Endothelial cell of umbilical vein (primary cell): ENCODE measurements at regions not wholly inside any gene's neighbourhood (a gene's known extent, or its start where the extent isn't known, plus 50 kb on each side); places are given as distances from the start of the nearest gene placed in this dataset.

Experiments
- BruUV-seq: library from RNA; stranded (reverse); fragments of 400-500 nt; replicated peaks from 2 replicates; lab custom pipeline; 2021; lab: Mats Ljungman, UMichigan
- CTCF ChIA-PET: fragments of 300-600, 350-600 bp; sonication (Branson Sonifier 250); formaldehyde crosslinking; loops from one replicate; lab custom pipeline; 2021; ENCODE audit warnings: antibody characterized with exemption, inconsistent platforms; lab: Charles Lee
- POLR2A ChIA-PET: fragments of 300-600, 350-600 bp; sonication (Branson Sonifier 250); formaldehyde crosslinking; loops from one replicate; lab custom pipeline; 2021; ENCODE audit warnings: antibody characterized with exemption, inconsistent platforms; lab: Charles Lee
- DNase-seq: peaks from one replicate; pipeline ENCODE4 v3.0.0-alpha.2; 2011; ENCODE audit warnings: low read depth, low spot score
- FAIRE-seq: peaks from 2 replicates; lab custom pipeline; 2011; peaks lifted over from hg19 to GRCh38; lab: Jason Lieb, UNC
- H2AFZ ChIP-seq: 2 replicates; pipeline ENCODE4 v1.6.0; 2012; ENCODE audit warnings: low read depth, low read length, control low read depth, inconsistent platforms
- H3K27ac ChIP-seq: 2 replicates; pipeline ENCODE4 v1.5.1; 2011; ENCODE audit warnings: low read depth, mild to moderate bottlenecking, control low read depth, low read length, moderate library complexity; ENCODE audit not compliant: insufficient read depth
- H3K27me3 ChIP-seq, 2 experiments: 2 replicates each; pipeline versions ENCODE4 v1.6.0 to v1.6.1; 2011; ENCODE audit warnings: low read length in 2 of 2, mixed read lengths in 1 of 2; ENCODE audit not compliant: control insufficient read depth in 2 of 2, insufficient read depth in 2 of 2
- H3K36me3 ChIP-seq, 2 experiments: 2 replicates in 1 of 2; 3 replicates in 1 of 2; pipeline ENCODE4 v1.5.1; 2011; ENCODE audit warnings: low read length in 2 of 2, mild to moderate bottlenecking in 1 of 2, moderate library complexity in 1 of 2; ENCODE audit not compliant: control insufficient read depth in 2 of 2, insufficient read depth in 2 of 2; ENCODE audit errors: extremely low read depth in 1 of 2
- H3K4me1 ChIP-seq: 3 replicates; pipeline ENCODE4 v1.5.1; 2011; ENCODE audit warnings: mild to moderate bottlenecking, low read length; ENCODE audit not compliant: control insufficient read depth, insufficient read depth; ENCODE audit errors: extremely low read depth
- H3K4me2 ChIP-seq: 2 replicates; pipeline ENCODE4 v1.6.1; 2011; ENCODE audit warnings: low read length, control low read depth, mixed read lengths; ENCODE audit not compliant: insufficient read depth
- H3K4me3 ChIP-seq, 3 experiments: fragments of 200-600 bp in 1 of 3; sonication (generic), shearing (Covaris generic) in 1 of 3; replicated peaks in 1 of 3; 2 replicates each; pipeline ENCODE4 v1.5.1; 2011 to 2016; ENCODE audit warnings: control low read depth in 3 of 3, low read length in 3 of 3, mild to moderate bottlenecking in 2 of 3, inconsistent platforms in 1 of 3, low read depth in 1 of 3, moderate library complexity in 1 of 3; ENCODE audit not compliant: insufficient read depth in 1 of 3
- H3K79me2 ChIP-seq: 2 replicates; pipeline ENCODE4 v1.6.0; 2012; ENCODE audit warnings: low read length, inconsistent platforms; ENCODE audit not compliant: control insufficient read depth, insufficient read depth
- H3K9ac ChIP-seq: replicated peaks from 2 replicates; pipeline ENCODE3; 2011; ENCODE audit warnings: low read length, control low read depth; ENCODE audit not compliant: insufficient read depth; ENCODE audit errors: extremely low read depth
- H3K9me1 ChIP-seq: replicated peaks from 3 replicates; pipeline ENCODE4 v1.6.0; 2011; ENCODE audit warnings: mild to moderate bottlenecking, low read length; ENCODE audit not compliant: control insufficient read depth, insufficient read depth; ENCODE audit errors: extremely low read depth
- H3K9me3 ChIP-seq: replicated peaks from 2 replicates; pipeline ENCODE4 v1.5.1; 2012; ENCODE audit warnings: low read length, inconsistent platforms; ENCODE audit not compliant: control insufficient read depth, insufficient read depth
- H4K20me1 ChIP-seq: replicated peaks from 2 replicates; pipeline ENCODE3; 2011; ENCODE audit warnings: mild to moderate bottlenecking, low read length; ENCODE audit not compliant: control insufficient read depth, insufficient read depth; ENCODE audit errors: extremely low read depth
- EZH2 ChIP-seq: IDR thresholded peaks from 2 replicates; pipeline ENCODE4 v1.6.1; 2012; ENCODE audit warnings: borderline replicate concordance, low read depth, mild to moderate bottlenecking, moderate library complexity, low read length, inconsistent platforms; ENCODE audit not compliant: severe bottlenecking
- FOS ChIP-seq: IDR thresholded peaks from 2 replicates; pipeline ENCODE4 v1.6.1; 2011; ENCODE audit warnings: mild to moderate bottlenecking, low read length, moderate library complexity, borderline replicate concordance; ENCODE audit not compliant: insufficient read depth
- GATA2 ChIP-seq: IDR thresholded peaks from 2 replicates; pipeline ENCODE4 v1.7.0; 2011; ENCODE audit warnings: low read depth, mild to moderate bottlenecking, moderate library complexity, mixed read lengths, low read length; ENCODE audit not compliant: insufficient read length, insufficient read depth
- JUN ChIP-seq: IDR thresholded peaks from 2 replicates; pipeline ENCODE4 v1.6.1; 2011; ENCODE audit warnings: borderline replicate concordance, low read depth; ENCODE audit not compliant: insufficient read length, insufficient read depth
- MAX ChIP-seq: IDR thresholded peaks from 2 replicates; pipeline ENCODE4 v1.6.1; 2011; ENCODE audit not compliant: insufficient read depth, insufficient read length
- MYC ChIP-seq: IDR thresholded peaks from one replicate; pipeline ENCODE4 v1.6.1; 2011; ENCODE audit warnings: mild to moderate bottlenecking, low read depth, low read length
- POLR2A ChIP-seq: IDR thresholded peaks from 2 replicates; pipeline ENCODE4 v1.6.1; 2012; ENCODE audit warnings: low read depth, mild to moderate bottlenecking, control low read depth, low read length
- POLR2AphosphoS5 ChIP-seq: IDR thresholded peaks from 2 replicates; pipeline ENCODE4 v1.6.1; 2012; ENCODE audit warnings: low read depth, mild to moderate bottlenecking, control low read depth, low read length, moderate library complexity; ENCODE audit not compliant: insufficient read depth
- dilution Hi-C: fragments of 300-500 bp; cut with MboI; formaldehyde crosslinking; loops from one replicate; pipeline ENCODE4 v1.15.0; 2019; ENCODE audit warnings: low sequenced_read_pairs; ENCODE audit not compliant: extremely low pct_ligation_motif_present
- intact Hi-C: fragments of 100-400 bp; cut with micrococcal nuclease; formaldehyde crosslinking; loops from one replicate; pipeline ENCODE4 v1.10.0; 2022
- TF ChIP-seq, protein P1 (sequence below), 2 donors: IDR thresholded peaks; 1 replicate in 1 of 2; 2 replicates in 1 of 2; pipeline ENCODE4 v1.5.1; 2011; ENCODE audit warnings: low read length in 2 of 2, mild to moderate bottlenecking in 2 of 2, moderate library complexity in 2 of 2, control low read depth in 1 of 2, inconsistent platforms in 1 of 2, low read depth in 1 of 2; ENCODE audit not compliant: insufficient read depth in 1 of 2; ENCODE audit errors: extremely low read depth in 1 of 2

- no peaks in the 10 kb centered on the region for H3K9me1 ChIP-seq
- H3K27ac ChIP-seq, result no peak overlapping the region
- no peak overlapping the region for H3K4me2 ChIP-seq
- H3K9ac ChIP-seq, result no peak overlapping the region
- FAIRE-seq (no peak), DNase-seq (no peak)
- no peaks in the 10 kb centered on the region for H3K9me3 ChIP-seq
- no peaks in the 10 kb centered on the region for H3K4me1 ChIP-seq
- dilution Hi-C loops (no loop called here), intact Hi-C loops (no loop called here)
- H3K27me3 ChIP-seq, result peaks cover 0 to 7% of the 10 kb centered on the region in 2 experiments
- H4K20me1 ChIP-seq, result no peaks in the 10 kb centered on the region
- BruUV-seq, result no TSS peak
- no peak overlapping the region for H3K4me3 ChIP-seq
- H3K36me3 ChIP-seq, result no peaks in the 10 kb centered on the region
- no peak for TF ChIP-seq MYC
- TF ChIP-seq FOS, result no peak
- TF ChIP-seq MAX, result no peak
- no peak for TF ChIP-seq GATA2
- no peak overlapping the region for H2AFZ ChIP-seq
- POLR2A ChIA-PET, result no interaction called here
- no peaks in the 10 kb centered on the region for H3K79me2 ChIP-seq
- CTCF ChIA-PET, result interaction anchor here (1.6 kb wide), 1 partner anchor 172 kb away, joined by 3 read pairs; no protein-coding TSS in a partner anchor
Observed at GRCh38 chr6:149260214-149260874, 57.2 kb upstream of the TAB2 start.

GRCh38 chr6:149261364-149262040, 56.0 kb upstream of the TAB2 start:
- FAIRE-seq (no peak), DNase-seq (no peak)
- peaks cover 0 to 9% of the 10 kb centered on the region in 2 experiments for H3K27me3 ChIP-seq
- H3K4me1 ChIP-seq, result no peaks in the 10 kb centered on the region
- intact Hi-C loops, result no loop called here
- H2AFZ ChIP-seq, result no peak overlapping the region
- no peaks in the 10 kb centered on the region for H3K9me3 ChIP-seq
- H3K27ac ChIP-seq, result no peak overlapping the region
- dilution Hi-C loops, result no loop called here
- H3K36me3 ChIP-seq, result no peaks in the 10 kb centered on the region
- ChIA-PET CTCF (interaction anchor here (0.7 to 1.6 kb wide), 2 partner anchors 10 to 170 kb away, joined by 3 read pairs; no protein-coding TSS in a partner anchor), POLR2A (interaction anchor here (0.7 kb wide), 1 partner anchor 26 kb away, joined by 3 read pairs; no protein-coding TSS in a partner anchor)
- no peaks in the 10 kb centered on the region for H3K79me2 ChIP-seq
- no peaks in the 10 kb centered on the region for H4K20me1 ChIP-seq
- H3K9me1 ChIP-seq, result no peaks in the 10 kb centered on the region
- H3K9ac ChIP-seq, result no peak overlapping the region
- TF ChIP-seq FOS, result no peak
- no peak for TF ChIP-seq GATA2
- no peak for TF ChIP-seq EZH2
- TF ChIP-seq MYC, result no peak
- no peak for TF ChIP-seq POLR2AphosphoS5
- TF ChIP-seq POLR2A, result no peak
- TF ChIP-seq MAX, result no peak
- TF ChIP-seq, protein P1, sequence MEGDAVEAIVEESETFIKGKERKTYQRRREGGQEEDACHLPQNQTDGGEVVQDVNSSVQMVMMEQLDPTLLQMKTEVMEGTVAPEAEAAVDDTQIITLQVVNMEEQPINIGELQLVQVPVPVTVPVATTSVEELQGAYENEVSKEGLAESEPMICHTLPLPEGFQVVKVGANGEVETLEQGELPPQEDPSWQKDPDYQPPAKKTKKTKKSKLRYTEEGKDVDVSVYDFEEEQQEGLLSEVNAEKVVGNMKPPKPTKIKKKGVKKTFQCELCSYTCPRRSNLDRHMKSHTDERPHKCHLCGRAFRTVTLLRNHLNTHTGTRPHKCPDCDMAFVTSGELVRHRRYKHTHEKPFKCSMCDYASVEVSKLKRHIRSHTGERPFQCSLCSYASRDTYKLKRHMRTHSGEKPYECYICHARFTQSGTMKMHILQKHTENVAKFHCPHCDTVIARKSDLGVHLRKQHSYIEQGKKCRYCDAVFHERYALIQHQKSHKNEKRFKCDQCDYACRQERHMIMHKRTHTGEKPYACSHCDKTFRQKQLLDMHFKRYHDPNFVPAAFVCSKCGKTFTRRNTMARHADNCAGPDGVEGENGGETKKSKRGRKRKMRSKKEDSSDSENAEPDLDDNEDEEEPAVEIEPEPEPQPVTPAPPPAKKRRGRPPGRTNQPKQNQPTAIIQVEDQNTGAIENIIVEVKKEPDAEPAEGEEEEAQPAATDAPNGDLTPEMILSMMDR (IDR thresholded peaks at IDR 0.05; ENCODE audit: extremely low read depth in 1 of 2, insufficient read depth in 1 of 2, low read depth in 1 of 2, low read length in 2 of 2), result no peak
- TF ChIP-seq JUN, result no peak
- H3K4me2 ChIP-seq, result no peak overlapping the region
- no peak overlapping the region for H3K4me3 ChIP-seq
- BruUV-seq, result no TSS peak
